DND-41 (cell line): ENCODE measurements at regions not wholly inside any gene's neighbourhood (a gene's known extent, or its start where the extent isn't known, plus 50 kb on each side); places are given as distances from the start of the nearest gene placed in this dataset.
"Not testable (repeated sequence)": the region's sequence is repeated elsewhere in the genome, so short reads cannot be mapped to it uniquely, and the experiment has no call there.

Experiments used
- ATAC-seq: fragments of 200-7000 bp; cut with Tn5 transposase; 3 replicates; pipeline ENCODE4 v1.9.1; 2021; ENCODE audit warnings: low read depth; ENCODE audit not compliant: insufficient read depth
- DNase-seq: peaks from one replicate; pipeline ENCODE4 v3.0.0-alpha.2; 2020
- H2AFZ ChIP-seq: 2 replicates; pipeline ENCODE4 v1.6.0; 2012; ENCODE audit warnings: low read depth, low read length
- H3K27ac ChIP-seq: 2 replicates; pipeline ENCODE4 v1.5.1; 2012; ENCODE audit warnings: low read length, inconsistent platforms
- H3K27me3 ChIP-seq: fragments of 200-600 bp; sonication (generic); 2 replicates; pipeline ENCODE4 v1.6.0; 2012; ENCODE audit warnings: low read length, mild to moderate bottlenecking, inconsistent platforms; ENCODE audit not compliant: insufficient read depth, poor library complexity
- H3K36me3 ChIP-seq: 2 replicates; pipeline ENCODE4 v1.5.1; 2012; ENCODE audit warnings: low read length, inconsistent platforms; ENCODE audit not compliant: insufficient read depth
- H3K4me1 ChIP-seq: 2 replicates; pipeline ENCODE4 v1.5.1; 2012; ENCODE audit warnings: mild to moderate bottlenecking, low read length; ENCODE audit not compliant: insufficient read depth
- H3K4me2 ChIP-seq: 2 replicates; pipeline ENCODE4 v1.6.0; 2012; ENCODE audit warnings: mild to moderate bottlenecking, moderate library complexity, low read length, inconsistent platforms; ENCODE audit not compliant: insufficient read depth
- H3K4me3 ChIP-seq, 2 experiments: fragments of 200-600 bp in 1 of 2; shearing (Covaris generic) in 1 of 2; 2 replicates each; pipeline ENCODE4 v1.5.1; 2012 to 2016; ENCODE audit warnings: inconsistent platforms in 2 of 2, low read length in 2 of 2, mild to moderate bottlenecking in 2 of 2, low read depth in 1 of 2, moderate library complexity in 1 of 2
- H3K79me2 ChIP-seq: 2 replicates; pipeline ENCODE4 v1.6.0; 2012; ENCODE audit warnings: low read length, inconsistent platforms; ENCODE audit not compliant: insufficient read depth
- H3K9ac ChIP-seq: 2 replicates; pipeline ENCODE4 v1.6.0; 2012; ENCODE audit warnings: low read depth, mild to moderate bottlenecking, inconsistent platforms, low read length, moderate library complexity
- H3K9me3 ChIP-seq: 2 replicates; pipeline ENCODE4 v1.5.1; 2012; ENCODE audit warnings: low read length, moderate library complexity, mild to moderate bottlenecking, inconsistent platforms; ENCODE audit not compliant: insufficient read depth, severe bottlenecking
- H4K20me1 ChIP-seq: 2 replicates; pipeline ENCODE4 v1.6.0; 2012; ENCODE audit warnings: low read length; ENCODE audit not compliant: insufficient read depth

GRCh38 chr2:89876445-89876844 lies 1185.0 kb downstream of the RPIA start:
- not testable (repeated sequence) for H3K27ac ChIP-seq, H3K4me3 ChIP-seq, DNase-seq, H3K9ac ChIP-seq, H3K27me3 ChIP-seq, H3K79me2 ChIP-seq, H3K4me2 ChIP-seq, H3K36me3 ChIP-seq, H3K4me1 ChIP-seq, H2AFZ ChIP-seq, H3K9me3 ChIP-seq, ATAC-seq, H4K20me1 ChIP-seq

GRCh38 chr2:89876878-89877277 lies 1185.4 kb downstream of the RPIA start:
- not testable (repeated sequence) for H3K4me3 ChIP-seq, H3K36me3 ChIP-seq, DNase-seq, H3K79me2 ChIP-seq, H3K9me3 ChIP-seq, H3K4me2 ChIP-seq, H2AFZ ChIP-seq, ATAC-seq, H3K27me3 ChIP-seq, H3K27ac ChIP-seq, H4K20me1 ChIP-seq, H3K9ac ChIP-seq, H3K4me1 ChIP-seq

DNA sequence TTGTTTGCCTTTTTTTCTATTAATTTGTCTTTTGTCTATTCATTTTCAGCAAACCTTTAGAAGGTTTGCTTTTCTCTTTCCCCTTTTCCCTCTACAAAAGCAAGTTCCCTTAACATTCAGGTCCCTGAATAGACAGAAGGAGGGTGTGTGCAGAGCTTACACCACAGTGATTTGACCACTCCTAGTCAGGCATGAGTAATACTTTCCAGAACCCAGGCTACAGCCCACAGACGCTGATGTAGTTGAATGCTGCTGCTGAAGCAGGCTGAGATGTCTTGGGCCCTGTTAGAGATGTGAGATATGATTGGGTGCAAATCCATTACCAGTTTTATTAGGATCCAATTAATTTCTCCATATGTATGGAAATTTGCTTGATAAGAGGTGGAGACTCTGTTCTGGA lies 1191.4 kb downstream of the RPIA start:
- H4K20me1 ChIP-seq, H2AFZ ChIP-seq, H3K4me1 ChIP-seq, H3K27me3 ChIP-seq, H3K9me3 ChIP-seq, H3K9ac ChIP-seq, DNase-seq, H3K27ac ChIP-seq, H3K4me2 ChIP-seq, H3K4me3 ChIP-seq, H3K36me3 ChIP-seq, H3K79me2 ChIP-seq, ATAC-seq: not testable (repeated sequence)

GRCh38 chr2:89883624-89884023 lies 1192.2 kb downstream of the RPIA start:
- not testable (repeated sequence) for ATAC-seq, H3K9me3 ChIP-seq, H3K4me3 ChIP-seq, H3K36me3 ChIP-seq, H4K20me1 ChIP-seq, DNase-seq, H3K79me2 ChIP-seq, H3K27me3 ChIP-seq, H3K27ac ChIP-seq, H3K4me2 ChIP-seq, H2AFZ ChIP-seq, H3K9ac ChIP-seq, H3K4me1 ChIP-seq

GRCh38 chr2:89885071-89885470 lies 1193.6 kb downstream of the RPIA start:
- H3K4me1 ChIP-seq, H3K9ac ChIP-seq, H3K27me3 ChIP-seq, H3K27ac ChIP-seq, DNase-seq, H4K20me1 ChIP-seq, H3K79me2 ChIP-seq, H3K4me3 ChIP-seq, H3K4me2 ChIP-seq, H2AFZ ChIP-seq, H3K36me3 ChIP-seq, H3K9me3 ChIP-seq, ATAC-seq: not testable (repeated sequence)

GRCh38 chr2:89888693-89889092 lies 1197.2 kb downstream of the RPIA start:
- not testable (repeated sequence) for H3K27me3 ChIP-seq, H3K36me3 ChIP-seq, H2AFZ ChIP-seq, H3K27ac ChIP-seq, H3K9ac ChIP-seq, H3K4me1 ChIP-seq, H3K4me3 ChIP-seq, DNase-seq, H4K20me1 ChIP-seq, ATAC-seq, H3K79me2 ChIP-seq, H3K4me2 ChIP-seq, H3K9me3 ChIP-seq

GRCh38 chr2:89890185-89890773 lies 1198.8 kb downstream of the RPIA start:
- not testable (repeated sequence) for ATAC-seq, H3K36me3 ChIP-seq, H3K27ac ChIP-seq, H3K4me2 ChIP-seq, H3K9ac ChIP-seq, H3K9me3 ChIP-seq, DNase-seq, H3K4me1 ChIP-seq, H3K4me3 ChIP-seq, H3K79me2 ChIP-seq, H4K20me1 ChIP-seq, H3K27me3 ChIP-seq, H2AFZ ChIP-seq

DNA sequence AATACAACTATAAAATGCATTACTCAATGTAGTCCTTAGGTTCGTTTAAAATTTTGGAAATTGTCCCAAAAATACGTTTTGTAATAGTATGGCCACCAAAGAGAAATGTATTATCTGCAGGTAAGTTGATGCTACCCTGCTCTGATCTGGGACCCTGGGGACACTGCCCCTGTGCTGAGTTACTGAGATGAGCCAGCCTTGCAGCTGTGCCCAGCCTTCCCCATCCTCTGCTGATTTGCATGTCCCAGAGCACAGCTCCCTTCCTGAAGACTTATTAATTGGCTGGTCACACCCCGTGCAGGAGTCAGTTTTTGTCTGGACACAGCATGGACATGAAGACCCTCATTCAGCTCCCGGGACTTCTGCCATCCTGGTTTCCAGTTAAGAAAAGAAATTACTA lies 1203.5 kb downstream of the RPIA start:
- not testable (repeated sequence) for H4K20me1 ChIP-seq, H3K9me3 ChIP-seq, H3K36me3 ChIP-seq, DNase-seq, H3K9ac ChIP-seq, H3K4me3 ChIP-seq, H2AFZ ChIP-seq, H3K27me3 ChIP-seq, H3K4me2 ChIP-seq, ATAC-seq, H3K4me1 ChIP-seq, H3K27ac ChIP-seq, H3K79me2 ChIP-seq
